HCT116 (cell line): ENCODE measurements at regions not wholly inside any gene's neighbourhood (a gene's known extent, or its start where the extent isn't known, plus 50 kb on each side); places are given as distances from the start of the nearest gene placed in this dataset.

Experiments used
- ATAC-seq: fragments of 200-7000 bp; cut with Tn5 transposase; 2 replicates; pipeline ENCODE4 v1.9.1; 2020; ENCODE audit warnings: mild to moderate bottlenecking, moderate library complexity
- BruUV-seq: library from RNA; stranded (reverse); fragments of 400-500 nt; replicated peaks from 2 replicates; lab custom pipeline; 2021; lab: Mats Ljungman, UMichigan
- CTCF ChIA-PET: fragments of 300-600 bp; sonication (Branson Sonifier 250); formaldehyde crosslinking; loops from one replicate; lab custom pipeline; 2021; ENCODE audit warnings: antibody characterized with exemption; lab: Charles Lee
- POLR2A ChIA-PET: fragments of 300-600, 350-600 bp; sonication (Branson Sonifier 250); formaldehyde crosslinking; loops from one replicate; lab custom pipeline; 2021; ENCODE audit warnings: antibody characterized with exemption; lab: Charles Lee
- RAD21 ChIA-PET, 2 experiments: fragments of 300-600 bp; sonication (Branson Sonifier 250); formaldehyde crosslinking; loops; one replicate each; lab custom pipeline; 2023; ENCODE audit warnings: low total read pairs in 2 of 2; ENCODE audit not compliant: uncharacterized antibody in 2 of 2, unreplicated experiment in 2 of 2, low non-redundant PET in 1 of 2; lab: Charles Lee
- DNase-seq: peaks from one replicate; pipeline ENCODE4 v3.0.0-alpha.2; 2010; ENCODE audit warnings: low read depth, low spot score
- H2AFZ ChIP-seq: fragments of 200-600 bp; shearing (Covaris generic), sonication (generic); 2 replicates; pipeline ENCODE4 v1.6.1; 2017; ENCODE audit warnings: low read depth, mixed run types, mixed read lengths, antibody characterized with exemption, low read length; ENCODE audit not compliant: poor library complexity, severe bottlenecking
- H3K27ac ChIP-seq: 2 replicates; pipeline ENCODE4 v1.5.1; 2012; ENCODE audit warnings: low read depth, low read length
- H3K27me3 ChIP-seq: fragments of 200-600 bp; sonication (generic); 2 replicates; pipeline ENCODE4 v1.6.1; 2016; ENCODE audit warnings: mixed run types, low read length, mixed read lengths; ENCODE audit not compliant: insufficient read depth
- H3K36me3 ChIP-seq, 2 experiments: fragments of 200-500 bp in 1 of 2; fragments of 200-600 bp in 1 of 2; sonication (Bioruptor generic) in 1 of 2; sonication (generic) in 1 of 2; 2 replicates each; pipeline versions ENCODE4 v1.5.1 to v1.6.1; 2014 to 2016; ENCODE audit warnings: low read length in 2 of 2, inconsistent platforms in 1 of 2, mixed read lengths in 1 of 2, mixed run types in 1 of 2; ENCODE audit not compliant: insufficient read depth in 2 of 2, control insufficient read depth in 1 of 2
- H3K4me1 ChIP-seq, 2 experiments: fragments of 200-600 bp in 1 of 2; sonication (generic) in 1 of 2; 2 replicates each; pipeline versions ENCODE4 v1.5.1 to v1.6.1; 2012 to 2017; ENCODE audit warnings: low read length in 2 of 2, inconsistent platforms in 1 of 2, mild to moderate bottlenecking in 1 of 2, mixed read lengths in 1 of 2, mixed run types in 1 of 2, moderate library complexity in 1 of 2; ENCODE audit not compliant: insufficient read depth in 2 of 2, control insufficient read depth in 1 of 2
- H3K4me2 ChIP-seq: fragments of 200-600 bp; sonication (generic); 2 replicates; pipeline ENCODE4 v1.6.1; 2017; ENCODE audit warnings: mixed run types, low read length, mixed read lengths
- H3K4me3 ChIP-seq, 2 experiments: fragments of 200-600 bp in 1 of 2; sonication (generic) in 1 of 2; replicated peaks in 1 of 2; 2 replicates each; pipeline ENCODE4 v1.5.1; 2011 to 2016; ENCODE audit warnings: low read length in 2 of 2, control low read depth in 1 of 2, low read depth in 1 of 2, mild to moderate bottlenecking in 1 of 2, mixed read lengths in 1 of 2, mixed run types in 1 of 2
- H3K79me2 ChIP-seq: fragments of 200-600 bp; sonication (generic); 2 replicates; pipeline ENCODE4 v1.6.1; 2017; ENCODE audit warnings: mild to moderate bottlenecking, mixed run types, low read length, moderate library complexity, mixed read lengths; ENCODE audit not compliant: insufficient read depth
- H3K9ac ChIP-seq: fragments of 200-600 bp; sonication (generic); 2 replicates; pipeline ENCODE4 v1.6.1; 2016; ENCODE audit warnings: low read length, mixed read lengths
- H3K9me2 ChIP-seq: fragments of 200-600 bp; sonication (generic), shearing (Covaris generic); 2 replicates; pipeline ENCODE4 v1.6.1; 2017; ENCODE audit warnings: mixed run types, mild to moderate bottlenecking, moderate library complexity; ENCODE audit not compliant: insufficient read depth
- H3K9me3 ChIP-seq, 2 experiments: fragments of 200-500 bp in 1 of 2; fragments of 200-600 bp in 1 of 2; sonication (Bioruptor generic) in 1 of 2; sonication (generic) in 1 of 2; 2 replicates each; pipeline ENCODE4 v1.6.1; 2014 to 2017; ENCODE audit warnings: low read length in 2 of 2, mixed read lengths in 2 of 2, inconsistent platforms in 1 of 2, low read depth in 1 of 2, mild to moderate bottlenecking in 1 of 2, mixed run types in 1 of 2, moderate library complexity in 1 of 2; ENCODE audit not compliant: control insufficient read depth in 1 of 2, insufficient read depth in 1 of 2
- H4K20me1 ChIP-seq: fragments of 200-600 bp; sonication (generic), shearing (Covaris generic); 2 replicates; pipeline ENCODE4 v1.6.1; 2017; ENCODE audit warnings: mixed run types, mild to moderate bottlenecking, moderate library complexity; ENCODE audit not compliant: insufficient read depth
- CBX3 ChIP-seq: IDR thresholded peaks from 2 replicates; pipeline ENCODE4 v1.6.1; 2012; ENCODE audit warnings: low read depth
- CEBPB ChIP-seq: IDR thresholded peaks from 2 replicates; pipeline ENCODE4 v1.6.1; 2012; ENCODE audit warnings: low read depth
- CTCF ChIP-seq, 3 experiments: fragments of 200-600 bp in 1 of 3; sonication (generic) in 1 of 3; IDR thresholded peaks in 2 of 3; conservative IDR thresholded peaks in 1 of 3; 2 replicates each; pipeline ENCODE4 v1.5.1; 2012 to 2017; ENCODE audit warnings: low read depth in 2 of 3, low read length in 2 of 3, antibody characterized with exemption in 1 of 3, borderline replicate concordance in 1 of 3, control low read depth in 1 of 3, mild to moderate bottlenecking in 1 of 3, mixed read lengths in 1 of 3, mixed run types in 1 of 3, moderate library complexity in 1 of 3; ENCODE audit not compliant: insufficient read depth in 1 of 3
- EGR1 ChIP-seq: IDR thresholded peaks from 2 replicates; pipeline ENCODE4 v1.6.1; 2012; ENCODE audit warnings: low read depth
- EZH2 ChIP-seq: fragments of 200-600 bp; sonication (generic); IDR thresholded peaks from 2 replicates; pipeline ENCODE4 v1.6.1; 2017; ENCODE audit warnings: antibody characterized with exemption, mixed run types
- POLR2AphosphoS5 ChIP-seq: IDR thresholded peaks from 2 replicates; pipeline ENCODE4 v1.6.1; 2011; ENCODE audit warnings: mild to moderate bottlenecking, low read depth, low read length, moderate library complexity
- RAD21 ChIP-seq: IDR thresholded peaks from 2 replicates; pipeline ENCODE4 v1.6.1; 2012; ENCODE audit warnings: low read depth, mild to moderate bottlenecking
- SIN3A ChIP-seq: IDR thresholded peaks from 2 replicates; pipeline ENCODE4 v1.6.1; 2012; ENCODE audit warnings: low read depth
- SRF ChIP-seq: IDR thresholded peaks from 2 replicates; pipeline ENCODE4 v1.6.1; 2012; ENCODE audit warnings: low read depth
- TCF7L2 ChIP-seq: IDR thresholded peaks from 2 replicates; pipeline ENCODE4 v1.7.0; 2011; ENCODE audit warnings: borderline replicate concordance, inconsistent platforms; ENCODE audit not compliant: insufficient read depth, insufficient read length; ENCODE audit errors: extremely low read depth
- YY1 ChIP-seq: IDR thresholded peaks from 2 replicates; pipeline ENCODE4 v1.6.1; 2011; ENCODE audit warnings: low read length, low read depth, moderate library complexity, mild to moderate bottlenecking; ENCODE audit not compliant: insufficient replicate concordance; ENCODE audit errors: extremely low read depth
- ZBTB33 ChIP-seq: IDR thresholded peaks from 2 replicates; pipeline ENCODE4 v1.6.1; 2011; ENCODE audit warnings: mild to moderate bottlenecking, low read length, moderate library complexity; ENCODE audit not compliant: insufficient replicate concordance; ENCODE audit errors: extremely low read depth
- ZNF274 ChIP-seq: fragments of 200-500 bp; sonication (Bioruptor generic); IDR thresholded peaks from 2 replicates; pipeline ENCODE4 v1.6.1; 2014; ENCODE audit warnings: mild to moderate bottlenecking, low read depth, low read length, inconsistent platforms
- intact Hi-C: fragments of 100-400 bp; cut with micrococcal nuclease; formaldehyde crosslinking; loops from 2 replicates; pipeline ENCODE4 v1.10.0; 2022
- TF ChIP-seq, protein P1 (sequence below): IDR thresholded peaks from 2 replicates; pipeline ENCODE4 v1.6.1; 2012; ENCODE audit warnings: low read depth

- Histone ChIP-seq H3K9me3 (no peaks in the 10 kb centered on the region), H3K4me3 (no peak overlapping the region), H3K27me3 (no peaks in the 10 kb centered on the region), H3K9me2 (no peaks in the 10 kb centered on the region), H3K79me2 (no peaks in the 10 kb centered on the region), H3K27ac (no peak overlapping the region), H3K36me3 (no peaks in the 10 kb centered on the region), H3K9ac (no peak overlapping the region), H2AFZ (no peak overlapping the region), H4K20me1 (no peaks in the 10 kb centered on the region), H3K4me1 (peaks cover 5 to 8% of the 10 kb centered on the region in 2 experiments; a peak in 3 of 4 replicates), H3K4me2 (no peak overlapping the region)
- CTCF ChIA-PET = no interaction called here
- ATAC-seq (no peak), DNase-seq (no peak)
- no TSS peak for BruUV-seq
- intact Hi-C loops = no loop called here
- RAD21 ChIA-PET = no interaction called here
- POLR2A ChIA-PET = no interaction called here
- TF ChIP-seq ZBTB33 (no peak), CEBPB (no peak), SIN3A (no peak), POLR2AphosphoS5 (no peak), ZNF274 (no peak), EZH2 (no peak), SRF (no peak), CBX3 (no peak), EGR1 (no peak), RAD21 (no peak), CTCF (IDR thresholded peaks at IDR 0.05 in 2 of 3, conservative IDR thresholded peaks at IDR 0.05 in 1 of 3; ENCODE audit: borderline replicate concordance in 1 of 3, insufficient read depth in 1 of 3, low read depth in 2 of 3, low read length in 2 of 3) (no peak), TCF7L2 (no peak), YY1 (no peak)
- TF ChIP-seq, protein P1, sequence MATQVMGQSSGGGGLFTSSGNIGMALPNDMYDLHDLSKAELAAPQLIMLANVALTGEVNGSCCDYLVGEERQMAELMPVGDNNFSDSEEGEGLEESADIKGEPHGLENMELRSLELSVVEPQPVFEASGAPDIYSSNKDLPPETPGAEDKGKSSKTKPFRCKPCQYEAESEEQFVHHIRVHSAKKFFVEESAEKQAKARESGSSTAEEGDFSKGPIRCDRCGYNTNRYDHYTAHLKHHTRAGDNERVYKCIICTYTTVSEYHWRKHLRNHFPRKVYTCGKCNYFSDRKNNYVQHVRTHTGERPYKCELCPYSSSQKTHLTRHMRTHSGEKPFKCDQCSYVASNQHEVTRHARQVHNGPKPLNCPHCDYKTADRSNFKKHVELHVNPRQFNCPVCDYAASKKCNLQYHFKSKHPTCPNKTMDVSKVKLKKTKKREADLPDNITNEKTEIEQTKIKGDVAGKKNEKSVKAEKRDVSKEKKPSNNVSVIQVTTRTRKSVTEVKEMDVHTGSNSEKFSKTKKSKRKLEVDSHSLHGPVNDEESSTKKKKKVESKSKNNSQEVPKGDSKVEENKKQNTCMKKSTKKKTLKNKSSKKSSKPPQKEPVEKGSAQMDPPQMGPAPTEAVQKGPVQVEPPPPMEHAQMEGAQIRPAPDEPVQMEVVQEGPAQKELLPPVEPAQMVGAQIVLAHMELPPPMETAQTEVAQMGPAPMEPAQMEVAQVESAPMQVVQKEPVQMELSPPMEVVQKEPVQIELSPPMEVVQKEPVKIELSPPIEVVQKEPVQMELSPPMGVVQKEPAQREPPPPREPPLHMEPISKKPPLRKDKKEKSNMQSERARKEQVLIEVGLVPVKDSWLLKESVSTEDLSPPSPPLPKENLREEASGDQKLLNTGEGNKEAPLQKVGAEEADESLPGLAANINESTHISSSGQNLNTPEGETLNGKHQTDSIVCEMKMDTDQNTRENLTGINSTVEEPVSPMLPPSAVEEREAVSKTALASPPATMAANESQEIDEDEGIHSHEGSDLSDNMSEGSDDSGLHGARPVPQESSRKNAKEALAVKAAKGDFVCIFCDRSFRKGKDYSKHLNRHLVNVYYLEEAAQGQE = no peak
These were observed 199.0 kb upstream of the MAMLD1 start for GRCh38 chrX:150163956-150164726.
